ENCODE measurements at regions not wholly inside any gene's neighbourhood (a gene's known extent, or its start where the extent isn't known, plus 50 kb on each side); places are given as distances from the start of the nearest gene placed in this dataset.
"Not testable (repeated sequence)": the region's sequence is repeated elsewhere in the genome, so short reads cannot be mapped to it uniquely, and the experiment has no call there.

DNA sequence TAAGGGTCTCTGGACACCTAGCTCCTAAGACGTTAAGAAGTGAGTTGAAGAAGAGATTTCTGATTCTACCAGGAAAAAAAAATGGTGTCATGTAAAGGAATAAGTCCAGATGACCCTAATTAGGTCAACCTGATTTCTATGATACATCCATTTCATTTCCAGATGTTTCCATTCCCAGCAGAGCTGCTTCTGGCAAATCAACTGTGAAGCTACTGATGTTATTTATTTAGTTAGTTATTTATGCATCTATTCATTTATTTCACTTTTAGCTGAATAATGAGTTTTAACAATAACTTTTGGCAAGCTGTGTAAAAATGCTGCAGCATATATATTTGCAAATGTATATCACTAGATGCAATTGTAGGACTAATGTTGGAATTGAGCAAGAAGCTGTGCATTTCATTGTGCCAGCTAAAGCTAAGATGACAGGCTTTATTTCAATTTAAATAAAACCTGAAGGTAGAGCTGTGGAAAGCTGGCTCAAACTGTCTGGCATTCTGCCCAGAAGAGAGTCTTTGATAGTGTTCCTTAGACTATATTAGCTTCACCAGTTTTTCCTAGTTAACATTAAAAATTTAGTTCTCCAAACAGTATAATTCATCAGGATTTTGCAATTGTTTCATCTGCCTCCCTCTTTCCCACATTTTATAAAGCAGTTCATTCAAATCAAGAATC, 1164.4 kb upstream of the ADGRL4 start:
- Histone ChIP-seq H3K4me1 (ENCODE audit: control insufficient read depth, insufficient read depth, low read length, poor library complexity, severe bottlenecking) (no peaks in the 10 kb centered on the region), H3K36me3 (ENCODE audit: control insufficient read depth, insufficient read depth, low read length) (no peaks in the 10 kb centered on the region), H3K27ac (ENCODE audit: low read depth, low read length, severe bottlenecking) (no peak overlapping the region), H3K4me3 (ENCODE audit: extremely low read depth, insufficient read depth, low read length, poor library complexity, severe bottlenecking) (no peak overlapping the region), H3K9me3 (ENCODE audit: control insufficient read depth, low read length) (no peaks in the 10 kb centered on the region)
- WGBS, 2 experiments (ENCODE audit: insufficient coverage in 2 of 2), result 100% methylated on average over 1 of the region's 1 CpG; no CpG with 5 or more reads in 1 of the 2 experiments

DNA sequence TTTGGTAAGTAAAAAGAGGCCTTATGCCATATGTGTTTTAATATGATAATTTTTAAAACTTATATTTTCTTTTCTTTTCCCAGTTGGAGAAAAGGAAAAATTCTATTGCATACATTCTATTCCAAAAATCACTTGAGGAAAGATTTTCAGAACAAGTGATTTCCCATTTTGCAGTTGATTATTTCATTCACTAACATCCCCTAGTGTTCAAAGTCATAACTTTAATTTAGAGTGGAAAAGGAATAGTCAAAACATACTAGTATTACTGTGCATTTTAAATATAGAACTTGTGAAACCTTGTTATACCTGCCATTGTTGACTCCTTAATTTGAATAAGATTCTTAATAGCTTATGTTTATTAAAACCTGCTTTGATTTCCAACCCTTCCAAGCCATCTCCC, 1157.6 kb upstream of the ADGRL4 start:
- no peaks in the 10 kb centered on the region for H3K4me1 ChIP-seq (ENCODE audit: control insufficient read depth, insufficient read depth, low read length, poor library complexity, severe bottlenecking)
- no peaks in the 10 kb centered on the region for H3K9me3 ChIP-seq (ENCODE audit: control insufficient read depth, low read length)
- H3K27ac ChIP-seq (ENCODE audit: low read depth, low read length, severe bottlenecking), result no peak overlapping the region
- H3K4me3 ChIP-seq (ENCODE audit: extremely low read depth, insufficient read depth, low read length, poor library complexity, severe bottlenecking), result no peak overlapping the region
- no peaks in the 10 kb centered on the region for H3K36me3 ChIP-seq (ENCODE audit: control insufficient read depth, insufficient read depth, low read length)

DNA sequence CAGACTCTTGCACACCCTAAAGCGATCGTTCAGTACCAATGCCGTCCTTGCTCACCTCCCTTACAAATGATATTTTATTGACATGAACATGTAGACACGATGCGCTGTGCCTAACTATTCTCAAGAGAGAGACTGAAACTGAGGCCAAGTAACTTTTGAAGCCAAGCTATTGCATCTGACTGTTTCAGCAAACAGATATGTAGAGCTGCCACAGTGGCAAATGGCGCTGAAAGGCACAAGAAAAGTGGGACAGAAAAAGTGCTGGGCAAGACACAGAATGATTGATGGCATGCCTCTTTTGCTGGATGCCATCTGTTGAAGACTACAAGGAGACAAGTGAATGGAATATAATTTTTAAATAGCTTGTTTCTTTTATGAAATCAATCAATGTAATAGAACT, 1157.2 kb upstream of the ADGRL4 start:
- WGBS, 2 experiments (ENCODE audit: insufficient coverage in 2 of 2), result 95 to 96% methylated on average over 5 to 6 of the region's 6 CpGs
- no peaks in the 10 kb centered on the region for H3K4me1 ChIP-seq (ENCODE audit: control insufficient read depth, insufficient read depth, low read length, poor library complexity, severe bottlenecking)

DNA sequence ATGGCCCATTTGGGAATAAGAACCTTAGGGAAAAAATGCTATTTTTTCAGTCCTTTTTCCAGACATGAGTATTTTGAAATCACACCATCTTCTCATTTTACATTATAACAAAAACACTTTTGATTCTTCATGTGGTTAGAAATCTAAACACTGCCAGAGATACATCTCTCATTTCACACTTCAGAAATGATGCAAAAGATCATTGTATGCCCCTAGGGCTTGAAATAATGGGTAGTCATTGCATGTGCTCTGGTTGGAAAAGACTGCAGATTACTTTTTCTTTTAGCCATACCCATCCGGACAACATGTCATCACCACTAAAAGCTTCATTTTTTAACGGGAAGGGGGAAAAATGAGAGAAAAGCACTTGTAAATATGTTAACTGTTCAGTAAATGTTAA, 1152.2 kb upstream of the ADGRL4 start:
- H3K36me3 ChIP-seq (ENCODE audit: control insufficient read depth, insufficient read depth, low read length), result no peaks in the 10 kb centered on the region
- WGBS, 2 experiments (ENCODE audit: insufficient coverage in 2 of 2), result no CpG with 5 or more reads among the region's 2 CpGs

More for the DNA sequence above, 1157.2 kb upstream of the ADGRL4 start:
- no peaks in the 10 kb centered on the region for H3K36me3 ChIP-seq (ENCODE audit: control insufficient read depth, insufficient read depth, low read length)
- H3K27ac ChIP-seq (ENCODE audit: low read depth, low read length, severe bottlenecking), result no peak overlapping the region
- no peaks in the 10 kb centered on the region for H3K9me3 ChIP-seq (ENCODE audit: control insufficient read depth, low read length)
- H3K4me3 ChIP-seq (ENCODE audit: extremely low read depth, insufficient read depth, low read length, poor library complexity, severe bottlenecking), result no peak overlapping the region

DNA sequence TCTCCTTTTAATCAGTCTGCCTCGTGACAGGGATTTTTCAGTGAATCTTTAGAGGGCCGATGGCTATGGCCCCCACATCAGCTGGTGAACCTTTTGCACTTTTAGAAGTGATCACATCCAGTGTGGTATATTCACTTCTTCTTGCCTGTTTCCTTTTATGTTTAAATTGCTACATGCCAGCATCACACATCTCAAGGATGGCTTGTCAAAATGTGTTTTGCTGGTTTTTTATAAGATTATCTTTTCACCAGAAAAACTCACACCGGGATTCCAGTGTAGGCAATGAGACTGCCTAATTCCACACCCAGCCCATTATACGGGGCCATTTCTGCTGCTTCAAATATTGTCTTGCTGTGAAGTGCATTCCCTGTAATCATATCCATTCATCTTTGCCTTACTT, 1151.7 kb upstream of the ADGRL4 start:
- Histone ChIP-seq H3K4me3 (ENCODE audit: extremely low read depth, insufficient read depth, low read length, poor library complexity, severe bottlenecking) (no peak overlapping the region), H3K36me3 (ENCODE audit: control insufficient read depth, insufficient read depth, low read length) (no peaks in the 10 kb centered on the region), H3K9me3 (ENCODE audit: control insufficient read depth, low read length) (no peaks in the 10 kb centered on the region), H3K27ac (ENCODE audit: low read depth, low read length, severe bottlenecking) (no peak overlapping the region), H3K4me1 (ENCODE audit: control insufficient read depth, insufficient read depth, low read length, poor library complexity, severe bottlenecking) (no peaks in the 10 kb centered on the region)
- WGBS, 2 experiments (ENCODE audit: insufficient coverage in 2 of 2), result 78 to 94% methylated on average over 2 to 4 of the region's 4 CpGs

More for the DNA sequence above, 1152.2 kb upstream of the ADGRL4 start:
- H3K27ac ChIP-seq (ENCODE audit: low read depth, low read length, severe bottlenecking), result no peak overlapping the region
- H3K9me3 ChIP-seq (ENCODE audit: control insufficient read depth, low read length), result no peaks in the 10 kb centered on the region
- no peaks in the 10 kb centered on the region for H3K4me1 ChIP-seq (ENCODE audit: control insufficient read depth, insufficient read depth, low read length, poor library complexity, severe bottlenecking)
- no peak overlapping the region for H3K4me3 ChIP-seq (ENCODE audit: extremely low read depth, insufficient read depth, low read length, poor library complexity, severe bottlenecking)

DNA sequence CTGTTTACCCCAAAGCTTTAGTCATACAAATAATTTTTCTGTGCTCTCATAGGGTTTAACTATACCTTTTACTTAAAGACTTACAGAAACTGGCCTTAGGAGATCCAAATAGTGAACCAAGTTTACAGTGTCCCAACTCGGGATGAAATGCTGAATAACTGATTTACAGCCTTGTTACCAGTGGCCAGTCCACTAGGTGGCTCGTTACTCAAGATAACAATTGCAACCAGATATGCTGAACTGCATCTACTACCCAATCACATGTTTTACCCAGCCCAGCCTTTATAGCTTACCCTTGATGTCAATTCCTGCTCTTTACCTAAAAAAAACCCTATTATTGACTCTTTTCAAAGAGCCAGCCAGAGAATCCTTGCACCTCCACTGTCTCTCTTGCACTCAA, 1148.8 kb upstream of the ADGRL4 start:
- Histone ChIP-seq H3K36me3 (ENCODE audit: control insufficient read depth, insufficient read depth, low read length) (no peaks in the 10 kb centered on the region), H3K4me1 (ENCODE audit: control insufficient read depth, insufficient read depth, low read length, poor library complexity, severe bottlenecking) (no peaks in the 10 kb centered on the region), H3K9me3 (ENCODE audit: control insufficient read depth, low read length) (no peaks in the 10 kb centered on the region), H3K4me3 (ENCODE audit: extremely low read depth, insufficient read depth, low read length, poor library complexity, severe bottlenecking) (no peak overlapping the region), H3K27ac (ENCODE audit: low read depth, low read length, severe bottlenecking) (no peak overlapping the region)
- WGBS, 2 experiments (ENCODE audit: insufficient coverage in 2 of 2), result 32 to 63% methylated on average over 2 of the region's 2 CpGs

DNA sequence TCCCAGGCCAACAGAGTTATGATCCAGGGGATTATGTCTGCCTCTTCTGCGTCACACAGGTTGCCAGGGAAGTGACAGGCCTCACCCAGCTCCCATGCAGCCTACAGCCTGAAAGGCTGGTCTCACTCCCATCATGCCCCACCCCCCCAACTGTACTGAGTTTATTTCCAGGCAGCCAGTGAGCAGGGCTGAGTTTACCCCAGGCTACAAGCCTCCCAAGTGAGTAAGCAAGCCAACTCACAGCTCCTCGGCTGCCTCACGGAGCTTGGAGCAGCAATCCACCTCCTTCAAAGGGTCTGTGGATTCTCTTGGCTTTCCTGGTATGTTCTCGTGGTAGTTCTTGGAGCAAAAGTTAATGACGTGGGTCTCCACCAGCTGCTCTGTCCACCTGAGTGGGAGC, 1147.6 kb upstream of the ADGRL4 start:
- no peaks in the 10 kb centered on the region for H3K4me1 ChIP-seq (ENCODE audit: control insufficient read depth, insufficient read depth, low read length, poor library complexity, severe bottlenecking)
- H3K9me3 ChIP-seq (ENCODE audit: control insufficient read depth, low read length), result no peaks in the 10 kb centered on the region
- H3K36me3 ChIP-seq (ENCODE audit: control insufficient read depth, insufficient read depth, low read length), result no peaks in the 10 kb centered on the region
- H3K27ac ChIP-seq (ENCODE audit: low read depth, low read length, severe bottlenecking), result no peak overlapping the region
- WGBS, 2 experiments (ENCODE audit: insufficient coverage in 2 of 2), result 82 to 100% methylated on average over 4 of the region's 5 CpGs
- H3K4me3 ChIP-seq (ENCODE audit: extremely low read depth, insufficient read depth, low read length, poor library complexity, severe bottlenecking), result no peak overlapping the region

DNA sequence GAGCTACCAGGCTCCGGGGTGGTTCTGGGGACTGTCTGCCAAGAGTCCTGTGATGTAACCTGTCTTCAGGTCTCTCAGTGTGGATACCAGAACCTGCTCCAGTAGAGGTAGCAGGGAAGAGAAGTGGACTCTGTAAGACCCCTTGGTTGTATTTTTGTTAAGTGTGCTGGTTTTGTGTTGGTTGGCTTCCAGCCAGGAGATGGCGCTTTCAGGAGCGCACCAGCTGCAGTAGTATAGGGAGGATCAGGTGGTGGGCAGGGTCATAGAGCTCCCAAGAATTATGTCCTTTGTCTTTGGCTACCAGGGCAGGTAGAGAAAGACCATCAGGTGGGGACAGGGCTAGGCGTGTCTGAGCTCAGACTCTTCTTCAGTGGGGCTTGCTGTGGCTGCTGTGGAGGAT, 1147.2 kb upstream of the ADGRL4 start:
- Histone ChIP-seq H3K9me3 (ENCODE audit: control insufficient read depth, low read length) (no peaks in the 10 kb centered on the region), H3K4me3 (ENCODE audit: extremely low read depth, insufficient read depth, low read length, poor library complexity, severe bottlenecking) (no peak overlapping the region), H3K36me3 (ENCODE audit: control insufficient read depth, insufficient read depth, low read length) (no peaks in the 10 kb centered on the region), H3K4me1 (ENCODE audit: control insufficient read depth, insufficient read depth, low read length, poor library complexity, severe bottlenecking) (no peaks in the 10 kb centered on the region), H3K27ac (ENCODE audit: low read depth, low read length, severe bottlenecking) (no peak overlapping the region)
- 93 to 98% methylated on average over 4 of the region's 4 CpGs for WGBS, 2 experiments (ENCODE audit: insufficient coverage in 2 of 2)

DNA sequence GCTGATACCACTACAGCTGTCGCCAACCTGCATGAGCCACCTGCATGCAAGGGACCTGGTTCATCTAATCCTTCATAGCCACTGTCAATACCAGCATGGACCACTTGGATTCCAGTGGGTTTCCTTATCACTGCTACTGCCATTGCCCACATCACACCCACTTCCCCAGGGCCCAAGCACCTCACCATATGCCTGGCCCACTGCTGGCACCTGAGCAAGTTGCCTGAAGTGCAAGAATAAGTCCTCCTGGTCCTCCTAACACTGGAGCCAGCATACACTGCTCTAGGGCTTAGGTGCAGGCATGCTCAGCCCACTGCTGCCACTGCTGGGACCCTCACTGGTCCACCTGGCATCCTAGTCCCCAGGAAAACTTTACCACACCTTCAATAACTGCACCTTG, 1136.8 kb upstream of the ADGRL4 start:
- Histone ChIP-seq H3K27ac (ENCODE audit: low read depth, low read length, severe bottlenecking) (no peak overlapping the region), H3K9me3 (ENCODE audit: control insufficient read depth, low read length) (no peaks in the 10 kb centered on the region), H3K4me1 (ENCODE audit: control insufficient read depth, insufficient read depth, low read length, poor library complexity, severe bottlenecking) (no peaks in the 10 kb centered on the region), H3K4me3 (ENCODE audit: extremely low read depth, insufficient read depth, low read length, poor library complexity, severe bottlenecking) (no peak overlapping the region), H3K36me3 (ENCODE audit: control insufficient read depth, insufficient read depth, low read length) (no peaks in the 10 kb centered on the region)
- WGBS, 2 experiments (ENCODE audit: insufficient coverage in 2 of 2), result 55% methylated on average over 1 of the region's 1 CpG; no CpG with 5 or more reads in 1 of the 2 experiments

DNA sequence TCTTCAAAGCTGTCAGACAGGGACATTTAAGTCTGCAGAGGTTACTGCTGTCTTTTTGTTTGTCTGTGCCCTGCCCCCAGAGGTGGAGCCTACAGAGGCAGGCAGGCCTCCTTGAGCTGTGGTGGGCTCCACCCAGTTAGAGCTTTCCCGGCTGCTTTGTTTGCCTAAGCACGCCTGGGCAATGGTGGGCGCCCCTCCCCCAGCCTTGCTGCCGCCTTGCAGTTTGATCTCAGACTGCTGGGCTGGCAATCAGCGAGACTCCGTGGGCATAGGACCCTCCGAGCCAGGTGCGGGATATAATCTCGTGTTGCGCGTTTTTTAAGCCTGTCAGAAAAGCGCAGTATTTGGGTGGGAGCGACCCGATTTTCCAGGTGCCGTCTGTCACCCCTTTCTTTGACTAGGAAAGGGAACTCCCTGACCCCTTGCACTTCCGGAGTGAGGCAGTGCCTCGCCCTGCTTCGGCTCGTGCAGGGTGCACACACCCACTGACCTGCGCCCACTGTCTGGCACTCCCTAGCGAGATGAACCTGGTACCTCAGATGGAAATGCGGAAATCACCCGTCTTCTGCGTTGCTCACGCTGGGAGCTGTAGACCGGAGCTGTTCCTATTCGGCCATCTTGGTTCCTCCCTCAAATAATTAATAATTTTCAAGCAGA, 1131.5 kb upstream of the ADGRL4 start:
- not testable (repeated sequence) for H3K27ac ChIP-seq (ENCODE audit: low read depth, low read length, severe bottlenecking); H3K4me3 ChIP-seq (ENCODE audit: extremely low read depth, insufficient read depth, low read length, poor library complexity, severe bottlenecking); H3K9me3 ChIP-seq (ENCODE audit: control insufficient read depth, low read length); H3K36me3 ChIP-seq (ENCODE audit: control insufficient read depth, insufficient read depth, low read length); H3K4me1 ChIP-seq (ENCODE audit: control insufficient read depth, insufficient read depth, low read length, poor library complexity, severe bottlenecking)
- WGBS, 2 experiments (ENCODE audit: insufficient coverage in 2 of 2), result 82 to 88% methylated on average over 25 of the region's 27 CpGs
